ENCODE measurements at regions not wholly inside any gene's neighbourhood (a gene's known extent, or its start where the extent isn't known, plus 50 kb on each side); places are given as distances from the start of the nearest gene placed in this dataset.
"Not testable (repeated sequence)": the region's sequence is repeated elsewhere in the genome, so short reads cannot be mapped to it uniquely, and the experiment has no call there.

GRCh38 chr7:54398863-54399262 is 143.3 kb upstream of the VSTM2A start:
- Mint-ChIP-seq H3K9me3 (peaks cover 10 to 12% of the 10 kb centered on the region in 2 donors), H3K27ac (no peak overlapping the region), H3K36me3 (no peaks in the 10 kb centered on the region)
- no peak for DNase-seq (ENCODE audit: low spot score in 2 of 2)
- no peak for ATAC-seq

- no peak overlapping the region for H3K27ac Mint-ChIP-seq
- peaks cover 18 to 34% of the 10 kb centered on the region in 2 donors for H3K9me3 Mint-ChIP-seq
- no peak for DNase-seq (ENCODE audit: low spot score in 2 of 2)
- no peak for ATAC-seq
- no peaks in the 10 kb centered on the region for H3K36me3 Mint-ChIP-seq
These were observed 132.3 kb upstream of the VSTM2A start for GRCh38 chr7:54409917-54410316.

GRCh38 chr7:54416678-54417077 is 125.5 kb upstream of the VSTM2A start:
- ATAC-seq: no peak
- Mint-ChIP-seq H3K36me3 (peaks cover 0 to 5% of the 10 kb centered on the region in 2 donors), H3K9me3 (peaks cover 3 to 22% of the 10 kb centered on the region in 2 donors), H3K27ac (no peak overlapping the region)
- DNase-seq (ENCODE audit: low spot score in 2 of 2): no peak

GRCh38 chr7:54419209-54419608 is 123.0 kb upstream of the VSTM2A start:
- peaks cover 0 to 5% of the 10 kb centered on the region in 2 donors for H3K36me3 Mint-ChIP-seq
- H3K9me3 Mint-ChIP-seq: peaks cover 3 to 17% of the 10 kb centered on the region in 2 donors
- no peak overlapping the region for H3K27ac Mint-ChIP-seq

GRCh38 chr7:54426406-54426805 is 115.8 kb upstream of the VSTM2A start:
- no peak overlapping the region for H3K27ac Mint-ChIP-seq
- ATAC-seq: no peak

More at GRCh38 chr7:54419209-54419608, 123.0 kb upstream of the VSTM2A start:
- no peak for ATAC-seq
- DNase-seq (ENCODE audit: low spot score in 2 of 2): no peak

GRCh38 chr7:54429111-54429510 is 113.1 kb upstream of the VSTM2A start:
- DNase-seq (ENCODE audit: low spot score in 2 of 2): no peak
- peaks cover 21 to 22% of the 10 kb centered on the region in 2 donors for H3K9me3 Mint-ChIP-seq
- no peak for ATAC-seq
- no peak overlapping the region for H3K27ac Mint-ChIP-seq
- no peaks in the 10 kb centered on the region for H3K36me3 Mint-ChIP-seq

More at GRCh38 chr7:54426406-54426805, 115.8 kb upstream of the VSTM2A start:
- DNase-seq (ENCODE audit: low spot score in 2 of 2): no peak
- no peaks in the 10 kb centered on the region for H3K36me3 Mint-ChIP-seq
- H3K9me3 Mint-ChIP-seq: peaks cover 15 to 22% of the 10 kb centered on the region in 2 donors

GRCh38 chr7:54439391-54439790 is 102.8 kb upstream of the VSTM2A start:
- H3K9me3 Mint-ChIP-seq: peaks cover 21 to 35% of the 10 kb centered on the region in 2 donors
- peaks cover 0 to 14% of the 10 kb centered on the region in 2 donors for H3K36me3 Mint-ChIP-seq
- DNase-seq (ENCODE audit: low spot score in 2 of 2) (no peak), ATAC-seq (no peak)
- H3K27ac Mint-ChIP-seq: no peak overlapping the region

GRCh38 chr7:54444046-54444686 is 98.0 kb upstream of the VSTM2A start:
- not testable (repeated sequence) for ATAC-seq; H3K27ac Mint-ChIP-seq; DNase-seq (ENCODE audit: low spot score in 2 of 2)

GRCh38 chr7:54453168-54453567 is 89.0 kb upstream of the VSTM2A start:
- peaks cover 22 to 27% of the 10 kb centered on the region in 2 donors for H3K9me3 Mint-ChIP-seq
- H3K27ac Mint-ChIP-seq, ATAC-seq: not testable (repeated sequence)

More at GRCh38 chr7:54444046-54444686, 98.0 kb upstream of the VSTM2A start:
- not testable (repeated sequence) for H3K36me3 Mint-ChIP-seq
- peaks cover 19 to 20% of the 10 kb centered on the region in 2 donors for H3K9me3 Mint-ChIP-seq

GRCh38 chr7:54454700-54455099 is 87.5 kb upstream of the VSTM2A start:
- not testable (repeated sequence) for DNase-seq (ENCODE audit: low spot score in 2 of 2); ATAC-seq; H3K27ac Mint-ChIP-seq
- Mint-ChIP-seq H3K9me3 (peaks cover 30 to 31% of the 10 kb centered on the region in 2 donors), H3K36me3 (peaks cover 10 to 31% of the 10 kb centered on the region in 2 donors)

More at GRCh38 chr7:54453168-54453567, 89.0 kb upstream of the VSTM2A start:
- H3K36me3 Mint-ChIP-seq: peaks cover 10 to 31% of the 10 kb centered on the region in 2 donors
- not testable (repeated sequence) for DNase-seq (ENCODE audit: low spot score in 2 of 2)

GRCh38 chr7:54465095-54465494 is 77.1 kb upstream of the VSTM2A start:
- Mint-ChIP-seq H3K9me3 (peaks cover 22 to 25% of the 10 kb centered on the region in 2 donors), H3K36me3 (peaks cover 0 to 7% of the 10 kb centered on the region in 2 donors), H3K27ac (no peak overlapping the region)
- ATAC-seq: no peak
- DNase-seq (ENCODE audit: low spot score in 2 of 2): no peak

- DNase-seq (ENCODE audit: low spot score in 2 of 2) (no peak), ATAC-seq (no peak)
- Mint-ChIP-seq H3K27ac (no peak overlapping the region), H3K36me3 (peaks cover 5 to 15% of the 10 kb centered on the region in 2 donors), H3K9me3 (peaks cover 22 to 27% of the 10 kb centered on the region in 2 donors)
These were observed 72.4 kb upstream of the VSTM2A start for GRCh38 chr7:54469740-54470139.

- peaks cover 0 to 4% of the 10 kb centered on the region in 2 donors for H3K36me3 Mint-ChIP-seq
- peaks cover 10 to 14% of the 10 kb centered on the region in 2 donors for H3K9me3 Mint-ChIP-seq
- no peak for ATAC-seq
- no peak overlapping the region for H3K27ac Mint-ChIP-seq
- no peak for DNase-seq (ENCODE audit: low spot score in 2 of 2)
These were observed 65.6 kb upstream of the VSTM2A start for GRCh38 chr7:54476609-54477008.

- ATAC-seq: no peak
These were observed 65.1 kb upstream of the VSTM2A start for GRCh38 chr7:54477083-54477482.

GRCh38 chr7:54483523-54483922 is 58.7 kb upstream of the VSTM2A start:
- Mint-ChIP-seq H3K36me3 (no peaks in the 10 kb centered on the region), H3K27ac (no peak overlapping the region), H3K9me3 (peaks cover 25 to 40% of the 10 kb centered on the region in 2 donors)
- DNase-seq (ENCODE audit: low spot score in 2 of 2) (no peak), ATAC-seq (no peak)

More at GRCh38 chr7:54477083-54477482, 65.1 kb upstream of the VSTM2A start:
- H3K36me3 Mint-ChIP-seq: peaks cover 0 to 4% of the 10 kb centered on the region in 2 donors
- DNase-seq (ENCODE audit: low spot score in 2 of 2): no peak
- peaks cover 10 to 14% of the 10 kb centered on the region in 2 donors for H3K9me3 Mint-ChIP-seq
- H3K27ac Mint-ChIP-seq: no peak overlapping the region

- ATAC-seq: no peak
These were observed 57.1 kb upstream of the VSTM2A start for GRCh38 chr7:54485044-54485443.

More at GRCh38 chr7:54485044-54485443, 57.1 kb upstream of the VSTM2A start:
- H3K9me3 Mint-ChIP-seq: peaks cover 19 to 40% of the 10 kb centered on the region in 2 donors
- DNase-seq (ENCODE audit: low spot score in 2 of 2): no peak
- no peaks in the 10 kb centered on the region for H3K36me3 Mint-ChIP-seq
- no peak overlapping the region for H3K27ac Mint-ChIP-seq
